ENCODE measurements at regions not wholly inside any gene's neighbourhood (a gene's known extent, or its start where the extent isn't known, plus 50 kb on each side); places are given as distances from the start of the nearest gene placed in this dataset.

DNA sequence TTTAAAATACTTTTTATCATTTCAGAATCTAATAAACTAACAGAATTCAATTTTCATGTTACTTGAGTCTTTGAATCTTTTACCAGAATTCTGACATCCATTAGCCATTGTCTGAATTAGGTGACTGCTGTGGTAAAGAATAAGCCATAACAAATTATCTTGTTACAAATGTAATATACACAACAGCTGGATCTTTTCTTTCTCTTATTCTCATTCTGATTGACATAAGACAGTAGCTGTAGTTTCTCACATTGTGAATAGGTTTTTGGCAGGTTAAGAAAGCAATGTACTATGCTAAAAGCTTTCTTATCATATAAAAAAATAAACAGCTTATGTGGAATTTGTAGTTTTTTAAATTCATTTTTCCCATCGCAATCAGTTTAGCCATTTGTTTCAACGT, 734.0 kb upstream of the PCDH9 start:
- no peak for TF ChIP-seq CTCF (IDR thresholded peaks at IDR 0.05; ENCODE audit: insufficient read depth, low read length, poor library complexity, severe bottlenecking)
- H3K36me3 ChIP-seq (ENCODE audit: control insufficient read depth, insufficient read depth, low read length), result no peaks in the 10 kb centered on the region
- H3K27me3 ChIP-seq (ENCODE audit: control insufficient read depth, insufficient read depth, low read length), result no peaks in the 10 kb centered on the region
- DNase-seq (ENCODE audit: low read depth), result no peak
- H3K4me3 ChIP-seq (ENCODE audit: low read depth, low read length), result no peak overlapping the region

GRCh38 chr13:67961331-67961730, 731.2 kb upstream of the PCDH9 start:
- Histone ChIP-seq H3K4me3 (ENCODE audit: low read depth, low read length) (no peak overlapping the region), H3K27me3 (ENCODE audit: control insufficient read depth, insufficient read depth, low read length) (no peaks in the 10 kb centered on the region), H3K36me3 (ENCODE audit: control insufficient read depth, insufficient read depth, low read length) (no peaks in the 10 kb centered on the region)
- no peak for TF ChIP-seq CTCF (IDR thresholded peaks at IDR 0.05; ENCODE audit: insufficient read depth, low read length, poor library complexity, severe bottlenecking)
- DNase-seq (ENCODE audit: low read depth), result no peak

GRCh38 chr13:67951431-67951830, 721.3 kb upstream of the PCDH9 start:
- no peak for TF ChIP-seq CTCF (IDR thresholded peaks at IDR 0.05; ENCODE audit: insufficient read depth, low read length, poor library complexity, severe bottlenecking)
- no peak for DNase-seq (ENCODE audit: low read depth)
- Histone ChIP-seq H3K27me3 (ENCODE audit: control insufficient read depth, insufficient read depth, low read length) (no peaks in the 10 kb centered on the region), H3K36me3 (ENCODE audit: control insufficient read depth, insufficient read depth, low read length) (no peaks in the 10 kb centered on the region), H3K4me3 (ENCODE audit: low read depth, low read length) (no peak overlapping the region)

- no peaks in the 10 kb centered on the region for H3K27me3 ChIP-seq (ENCODE audit: control insufficient read depth, insufficient read depth, low read length)
- no peak for TF ChIP-seq CTCF (IDR thresholded peaks at IDR 0.05; ENCODE audit: insufficient read depth, low read length, poor library complexity, severe bottlenecking)
- H3K4me3 ChIP-seq (ENCODE audit: low read depth, low read length), result no peak overlapping the region
- no peaks in the 10 kb centered on the region for H3K36me3 ChIP-seq (ENCODE audit: control insufficient read depth, insufficient read depth, low read length)
- no peak for DNase-seq (ENCODE audit: low read depth)
Observed at GRCh38 chr13:67950603-67951002, 720.5 kb upstream of the PCDH9 start.

DNA sequence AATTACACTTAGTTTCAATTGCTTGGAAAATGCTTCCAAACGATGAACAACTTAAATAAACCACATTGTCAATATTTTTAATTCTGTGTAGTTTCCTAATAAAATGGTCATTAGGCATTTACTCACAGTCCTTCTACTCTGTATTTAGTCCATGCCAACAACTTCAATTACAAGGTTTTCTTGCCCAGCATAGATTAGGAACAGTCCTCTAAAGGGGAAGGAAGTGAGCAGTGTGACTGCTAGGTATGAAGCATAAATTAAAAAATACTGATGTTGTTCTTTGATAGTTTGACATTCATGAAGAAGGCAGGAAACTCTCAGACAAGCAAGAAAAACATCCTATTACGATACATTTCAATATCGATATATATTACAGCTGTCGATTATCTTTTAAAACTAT, 716.0 kb upstream of the PCDH9 start:
- Histone ChIP-seq H3K36me3 (ENCODE audit: control insufficient read depth, insufficient read depth, low read length) (no peaks in the 10 kb centered on the region), H3K27me3 (ENCODE audit: control insufficient read depth, insufficient read depth, low read length) (no peaks in the 10 kb centered on the region), H3K4me3 (ENCODE audit: low read depth, low read length) (no peak overlapping the region)
- no peak for DNase-seq (ENCODE audit: low read depth)
- TF ChIP-seq CTCF (IDR thresholded peaks at IDR 0.05; ENCODE audit: insufficient read depth, low read length, poor library complexity, severe bottlenecking), result no peak

GRCh38 chr13:67943116-67943515, 713.0 kb upstream of the PCDH9 start:
- H3K27me3 ChIP-seq (ENCODE audit: control insufficient read depth, insufficient read depth, low read length), result no peaks in the 10 kb centered on the region
- no peak for TF ChIP-seq CTCF (IDR thresholded peaks at IDR 0.05; ENCODE audit: insufficient read depth, low read length, poor library complexity, severe bottlenecking)
- no peak overlapping the region for H3K4me3 ChIP-seq (ENCODE audit: low read depth, low read length)
- H3K36me3 ChIP-seq (ENCODE audit: control insufficient read depth, insufficient read depth, low read length), result no peaks in the 10 kb centered on the region
- DNase-seq (ENCODE audit: low read depth), result no peak
